DMS153 treated with DMSO at 0.1 percent for 48 hours (cell line): ENCODE measurements at regions not wholly inside any gene's neighbourhood (a gene's known extent, or its start where the extent isn't known, plus 50 kb on each side); places are given as distances from the start of the nearest gene placed in this dataset.

Source experiments
- DNase-seq: peaks from one replicate; lab custom pipeline; 2025; ENCODE audit not compliant: unreplicated experiment; lab: John Stamatoyannopoulos, UW

DNA sequence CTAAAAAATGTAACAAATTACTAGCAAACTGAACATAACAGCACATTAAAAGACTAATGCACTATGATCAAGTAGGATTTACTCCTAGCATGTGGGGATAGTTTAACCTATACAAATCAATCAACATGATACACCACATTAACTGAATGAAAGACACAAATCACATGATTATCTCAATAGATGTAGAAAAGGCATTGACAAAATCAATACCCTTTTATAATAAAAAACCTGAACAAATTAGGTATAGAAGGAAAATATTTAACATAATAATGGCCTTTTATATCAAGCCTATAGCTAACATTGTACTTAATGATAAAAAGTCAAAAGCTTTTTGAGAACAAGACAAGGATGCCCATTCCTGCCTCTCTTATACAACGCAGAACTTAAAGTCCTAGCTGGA lies 540.0 kb downstream of the RERGL start:
- DNase-seq: no peak

DNA sequence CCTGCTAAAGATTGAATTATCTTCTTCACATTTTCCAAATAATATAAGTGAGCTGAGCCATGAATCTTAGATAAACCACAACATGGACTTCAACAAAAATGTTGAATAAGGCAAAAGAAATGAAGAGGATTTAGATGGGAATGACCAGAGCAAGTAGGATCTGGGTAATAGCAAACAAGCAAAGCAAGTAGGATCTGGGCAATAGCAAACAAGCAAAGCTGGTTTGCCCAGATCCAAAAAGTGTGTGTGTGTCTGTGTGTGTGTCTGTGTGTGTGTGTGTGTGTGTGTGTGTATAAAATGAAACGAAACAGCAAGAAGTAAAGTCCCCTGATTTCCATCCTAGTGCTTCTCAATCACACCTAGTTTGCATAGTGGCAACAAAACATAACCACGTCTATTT lies 549.1 kb downstream of the RERGL start:
- no peak for DNase-seq

DNA sequence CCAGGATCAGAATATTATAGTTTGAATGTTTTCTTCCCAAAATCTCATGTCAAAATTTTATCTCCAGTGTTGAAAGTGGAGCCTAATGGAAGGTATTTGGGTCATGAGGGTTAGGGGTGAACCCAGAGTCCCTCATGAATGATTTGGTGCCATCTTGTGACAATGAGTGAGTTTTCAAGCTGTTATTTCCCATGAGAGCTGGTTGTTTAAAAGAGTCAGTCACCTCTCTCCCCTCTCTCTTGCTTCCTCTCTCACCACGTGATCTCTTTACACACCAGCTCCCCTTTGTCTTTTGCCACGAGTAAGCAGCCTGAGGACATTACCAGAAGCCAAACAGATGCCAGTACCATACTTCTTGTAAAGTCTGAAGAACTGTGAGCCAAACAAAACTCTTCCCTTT lies 561.6 kb downstream of the RERGL start:
- no peak for DNase-seq

DNA sequence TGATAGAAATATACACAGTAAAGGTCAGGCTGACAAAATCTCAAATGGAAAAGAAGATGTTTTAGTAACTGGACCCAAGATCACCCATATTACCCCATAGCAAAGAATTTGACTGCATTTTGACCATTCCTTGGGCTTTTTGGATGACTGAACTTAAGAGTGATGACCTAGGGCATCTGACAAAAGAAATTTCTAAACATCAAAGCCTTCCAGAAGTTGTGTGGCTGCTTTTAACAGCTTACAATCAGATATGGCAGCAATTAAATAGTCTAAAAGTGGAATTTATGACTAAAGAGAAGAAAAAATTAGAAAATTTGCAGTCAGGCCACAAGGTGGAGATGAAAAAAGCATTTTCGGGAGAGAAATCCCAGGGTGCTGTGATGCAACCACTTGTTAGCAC lies 563.0 kb downstream of the RERGL start:
- no peak for DNase-seq

DNA sequence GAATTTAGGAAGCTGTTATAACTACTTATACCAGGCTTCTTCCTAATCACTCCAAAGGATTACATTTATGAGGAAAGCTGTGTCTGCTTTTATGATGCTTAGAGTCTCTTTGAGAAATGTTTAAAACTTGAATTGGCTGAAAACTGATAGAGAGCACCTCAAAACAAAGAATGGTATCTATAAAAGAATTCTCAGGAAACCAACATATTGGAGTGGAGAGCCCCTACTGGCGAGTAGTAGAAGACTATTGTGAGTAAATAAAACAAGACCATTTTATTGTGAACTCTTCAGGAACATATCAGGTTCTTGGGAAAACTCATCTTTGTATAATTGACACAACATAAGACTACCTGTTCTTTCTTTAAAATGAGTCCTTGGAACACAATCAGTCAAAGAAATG lies 578.6 kb downstream of the RERGL start:
- no peak for DNase-seq

DNA sequence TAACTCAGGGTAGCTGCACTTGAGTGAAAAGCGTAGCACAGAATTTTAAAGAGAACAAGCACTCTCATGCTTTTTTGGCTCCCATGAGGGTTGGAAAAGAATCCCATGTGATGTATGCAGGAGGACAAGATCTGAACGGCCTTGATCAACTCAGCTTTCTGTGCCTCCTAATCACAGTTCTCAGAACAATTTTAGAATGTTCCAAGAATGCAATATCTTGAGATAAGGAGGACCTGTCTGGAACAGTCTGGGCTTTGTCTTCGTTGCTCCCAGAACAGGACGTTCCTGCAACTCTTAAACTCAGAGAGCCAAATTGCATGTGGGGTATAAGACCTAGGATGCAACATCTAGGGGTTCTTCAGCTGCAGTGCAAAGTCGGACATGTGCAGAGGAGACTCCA lies 582.7 kb downstream of the RERGL start:
- DNase-seq: no peak

DNA sequence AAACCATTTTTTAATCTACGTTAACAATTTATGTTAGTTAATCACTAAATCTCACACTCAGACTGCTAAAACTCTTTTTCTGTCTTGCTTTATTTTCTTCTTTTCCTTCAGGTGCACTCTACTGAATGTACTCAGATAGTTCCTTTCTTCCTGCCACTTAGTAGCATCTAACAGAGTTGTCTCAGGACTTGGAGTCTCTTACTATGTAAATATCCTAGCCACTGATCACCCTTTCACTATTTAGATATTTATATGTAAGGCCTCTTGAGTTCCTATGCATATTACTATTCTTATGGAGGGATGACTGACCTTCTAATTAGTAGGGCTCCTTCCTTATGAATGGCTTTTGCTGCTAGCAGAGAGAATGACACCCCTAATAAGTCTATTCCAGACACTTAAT lies 586.3 kb downstream of the RERGL start:
- DNase-seq: no peak

DNA sequence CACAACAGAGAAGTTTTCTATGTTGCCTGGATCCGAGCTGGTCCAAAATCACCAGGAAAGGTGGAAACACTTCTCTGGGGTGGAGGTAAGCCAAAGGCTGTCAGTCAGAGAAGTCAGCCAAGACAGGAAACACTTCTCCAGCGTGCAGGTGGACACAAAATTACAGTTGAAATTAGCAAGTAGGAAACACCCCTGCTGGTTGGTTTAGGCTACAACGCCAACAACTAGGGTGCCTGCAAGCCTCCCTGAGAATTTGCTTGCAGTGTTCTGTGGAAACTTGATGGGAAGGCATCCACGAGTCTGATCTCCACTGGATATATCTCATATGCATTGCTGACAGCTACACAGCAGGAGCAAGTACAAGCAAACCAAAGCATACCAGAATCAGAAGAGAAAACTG lies 600.5 kb downstream of the RERGL start:
- DNase-seq: no peak

DNA sequence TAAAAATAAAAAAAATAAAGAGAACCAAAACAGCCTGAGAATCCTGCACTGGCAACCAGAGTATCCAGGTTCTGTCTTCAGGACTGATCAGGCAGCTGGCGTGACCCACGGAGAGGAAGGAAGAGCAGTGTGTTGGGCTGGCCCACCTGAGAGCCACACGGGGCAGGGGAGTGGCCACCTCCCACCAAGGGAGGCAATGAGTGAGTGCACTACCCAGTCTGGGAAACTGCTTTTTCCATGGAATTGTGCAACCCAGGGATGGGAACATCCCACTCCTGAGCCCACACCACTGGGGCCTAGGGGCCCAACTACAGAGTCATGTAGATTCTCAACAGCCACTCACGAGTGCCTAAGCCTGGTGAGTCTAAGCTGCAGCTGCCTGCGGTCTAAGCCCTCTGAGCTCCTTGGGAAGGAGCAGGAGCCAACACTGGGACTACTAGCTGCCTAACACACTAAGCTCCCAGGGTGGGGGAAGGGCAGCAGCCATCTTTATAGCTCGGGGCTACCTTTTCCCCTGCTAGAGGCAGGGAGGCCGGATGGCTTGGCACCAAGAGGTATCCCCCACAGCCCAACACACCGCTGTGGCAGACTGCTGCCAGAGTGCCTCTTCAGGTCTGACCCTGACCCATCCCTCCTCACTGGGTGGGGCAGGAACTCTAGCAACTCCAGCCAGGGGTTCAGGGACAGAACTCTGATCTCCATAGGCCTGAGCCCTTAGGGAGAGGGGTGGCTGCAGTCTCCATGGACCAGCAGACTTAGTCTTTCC lies 610.9 kb downstream of the RERGL start:
- DNase-seq: no peak

DNA sequence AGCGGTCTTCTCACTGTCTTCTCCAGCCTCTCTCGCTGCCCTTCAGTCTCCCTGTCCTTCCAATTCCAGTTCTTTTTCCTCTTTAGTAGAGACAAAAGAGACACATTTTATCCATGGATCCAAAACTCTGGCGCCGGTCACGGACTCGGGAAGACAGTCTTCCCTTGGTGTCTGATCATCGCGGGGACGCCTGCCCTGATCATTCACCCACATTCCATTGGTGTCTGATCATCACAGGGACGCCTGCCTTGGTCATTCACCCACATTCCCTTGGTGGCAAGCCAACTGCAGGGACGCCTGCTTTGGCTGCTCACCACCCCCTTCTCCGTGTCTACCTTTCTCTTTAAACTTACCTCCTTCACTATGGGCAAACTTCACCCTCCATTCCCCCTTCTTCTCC lies 619.5 kb downstream of the RERGL start:
- no peak for DNase-seq

DNA sequence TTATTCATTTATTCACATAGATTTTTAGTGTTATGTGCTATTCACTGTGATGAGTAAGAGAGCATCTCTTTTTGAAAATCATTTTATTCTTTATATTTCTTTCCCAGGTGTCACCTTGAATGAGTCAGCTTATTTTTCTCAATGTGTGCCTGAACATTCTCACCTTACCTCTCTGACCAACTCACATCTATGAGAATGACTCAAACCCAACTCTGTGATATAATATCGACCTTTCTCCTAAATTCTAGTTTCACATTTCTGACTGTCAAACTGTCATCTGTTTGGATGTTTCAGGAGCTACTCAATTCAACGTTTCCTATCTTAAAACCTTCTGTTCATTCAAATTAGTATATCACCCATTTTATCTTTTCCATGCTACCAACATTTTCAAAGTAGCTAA lies 630.8 kb downstream of the RERGL start:
- DNase-seq: no peak

DNA sequence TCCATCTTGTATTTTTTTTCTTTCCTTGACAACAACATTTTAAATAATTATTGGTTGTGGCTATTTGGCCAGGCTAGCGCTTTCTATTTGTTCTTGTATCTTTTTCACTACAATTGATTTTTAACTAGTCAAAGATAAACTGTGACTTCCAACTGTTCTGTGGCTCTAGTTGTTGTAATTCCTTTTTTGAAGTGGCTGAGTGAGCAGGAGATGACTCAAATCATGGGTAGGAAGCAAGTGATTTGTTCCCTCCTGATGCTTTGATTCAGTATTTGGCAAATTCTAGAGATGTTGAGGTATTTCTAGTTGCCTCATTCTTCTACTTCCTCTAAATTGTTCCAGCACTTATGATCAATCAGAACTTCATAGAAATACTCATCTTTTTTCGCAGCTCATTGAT lies 633.5 kb downstream of the RERGL start:
- DNase-seq: no peak

DNA sequence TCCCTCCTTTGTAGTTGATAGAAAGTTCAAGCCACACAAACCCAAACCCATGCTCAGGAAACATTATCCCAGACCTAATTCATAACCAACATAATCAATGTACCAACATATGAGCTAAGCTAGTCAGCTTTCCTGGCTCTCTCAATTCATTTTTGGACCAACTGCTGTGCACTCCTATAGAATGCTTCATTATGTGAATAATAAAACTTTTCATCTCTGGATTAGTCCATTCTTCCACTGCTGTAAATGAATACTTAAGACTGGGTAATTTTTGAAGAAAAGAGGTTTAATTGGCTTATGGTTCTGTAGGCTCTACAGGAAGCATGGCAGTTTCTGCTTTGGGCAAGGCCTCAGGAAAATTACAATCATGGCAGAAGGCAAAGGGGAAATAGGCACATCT lies 651.9 kb downstream of the RERGL start:
- no peak for DNase-seq

DNA sequence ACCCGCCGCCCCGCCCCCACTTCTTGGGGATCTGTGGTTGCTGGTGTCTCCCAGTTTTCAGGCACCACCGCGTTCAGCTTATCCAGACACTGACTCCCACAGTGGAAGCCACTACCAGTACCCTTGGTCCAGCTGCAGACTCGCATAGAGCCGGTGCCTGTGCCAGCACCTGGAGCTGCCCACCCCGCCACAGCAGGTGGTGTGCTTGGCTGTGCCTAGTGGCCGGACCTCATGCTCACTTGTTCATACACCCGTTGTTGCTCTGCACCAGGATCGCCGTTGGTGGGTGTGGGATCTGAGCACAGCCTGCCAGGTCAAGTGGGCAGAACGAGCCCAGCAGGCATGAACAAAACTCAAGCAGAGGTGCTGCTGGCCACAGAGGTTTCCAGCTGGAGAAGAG lies 673.2 kb downstream of the RERGL start:
- DNase-seq: no peak

DNA sequence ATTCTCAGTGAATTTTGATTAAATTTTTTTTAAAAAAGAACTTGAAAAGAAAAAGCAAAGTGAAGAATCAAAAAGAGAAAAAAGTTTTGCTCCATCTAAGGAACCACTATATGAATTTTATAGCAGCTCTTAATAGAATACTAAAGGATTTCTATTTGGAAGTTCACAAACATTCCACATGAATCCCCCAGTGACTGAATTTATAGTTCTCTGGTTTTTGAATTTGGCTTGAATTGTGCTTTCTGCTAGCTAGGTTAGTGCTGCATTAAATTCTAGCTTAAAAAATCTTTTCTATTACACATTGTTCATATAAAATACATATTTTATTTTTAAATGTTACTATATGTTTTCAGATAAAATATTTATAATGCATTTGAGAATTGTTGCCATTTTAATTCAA lies 675.4 kb downstream of the RERGL start:
- no peak for DNase-seq

DNA sequence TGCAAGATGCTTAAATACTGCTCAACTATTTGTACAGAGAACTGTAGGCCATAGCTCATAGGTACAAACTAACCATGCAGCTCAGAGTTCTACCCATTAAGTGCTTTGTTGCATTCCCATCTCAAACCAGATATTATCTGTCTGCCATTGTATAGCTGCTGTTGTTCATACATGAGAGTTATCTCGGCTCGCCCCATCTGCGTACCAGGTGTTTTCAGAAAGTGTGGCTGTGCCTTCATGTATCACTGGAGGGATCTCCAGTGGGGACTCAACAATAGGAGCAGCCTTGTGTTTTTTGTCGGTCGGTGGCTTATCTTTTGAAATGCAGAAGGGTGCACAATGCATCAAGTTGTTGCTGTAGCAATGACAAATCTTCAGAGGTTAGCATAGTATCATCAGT lies 678.3 kb downstream of the RERGL start:
- no peak for DNase-seq

DNA sequence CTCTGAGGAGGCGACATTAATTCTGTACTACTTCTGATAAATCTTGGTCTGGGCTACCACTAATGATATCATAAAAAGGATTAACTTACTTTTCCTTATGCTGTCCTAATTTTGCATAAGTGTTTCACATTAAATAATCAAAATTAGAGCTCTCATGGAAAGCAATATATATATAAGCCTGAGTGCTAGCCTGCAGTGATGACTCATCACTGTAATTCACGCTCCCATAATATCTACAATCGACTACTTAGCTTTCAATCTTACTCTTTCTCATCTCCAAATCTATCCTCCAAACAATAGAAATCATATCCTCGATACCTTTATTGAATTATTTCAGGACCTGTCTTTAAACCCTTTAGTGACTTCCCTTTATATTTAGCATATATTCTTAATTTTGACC lies 701.3 kb downstream of the RERGL start:
- no peak for DNase-seq

DNA sequence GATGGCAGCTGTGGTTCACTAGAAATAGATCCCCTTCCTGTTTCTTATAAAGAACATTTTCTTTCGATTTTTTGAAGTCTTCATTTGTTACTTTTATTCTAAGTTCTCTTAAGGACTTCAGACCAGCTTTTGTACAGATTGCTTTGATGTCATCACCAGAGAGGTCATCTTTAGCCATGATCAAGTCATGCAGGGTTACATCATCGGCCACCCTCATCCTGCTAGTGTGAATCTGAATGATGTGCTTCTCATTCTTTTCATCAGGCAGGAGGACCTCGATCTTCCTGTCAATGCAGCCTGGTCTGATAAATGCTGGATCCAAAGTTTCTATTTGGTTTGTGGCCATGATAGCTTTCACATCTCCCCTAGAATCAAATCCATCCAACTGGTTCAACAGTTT lies 706.7 kb downstream of the RERGL start:
- DNase-seq: no peak

DNA sequence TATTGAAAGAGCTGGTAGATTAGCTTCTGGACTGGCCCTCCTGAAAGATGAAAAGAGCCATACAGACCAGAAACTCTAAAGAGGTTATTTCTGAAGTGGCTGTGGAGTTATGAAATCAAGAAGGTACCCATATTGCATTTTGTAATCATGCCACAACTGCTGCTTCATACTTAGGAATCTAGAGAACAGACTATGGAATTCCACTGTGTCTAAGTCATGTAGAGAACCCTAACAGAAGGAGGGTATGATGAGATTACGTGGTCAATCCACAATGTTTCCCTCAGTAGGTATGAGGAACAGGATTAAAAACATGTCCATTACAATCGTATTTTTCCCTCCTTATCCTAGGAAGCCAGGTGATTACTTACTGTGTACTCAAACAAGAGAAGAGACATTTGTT lies 708.8 kb downstream of the RERGL start:
- no peak for DNase-seq

DNA sequence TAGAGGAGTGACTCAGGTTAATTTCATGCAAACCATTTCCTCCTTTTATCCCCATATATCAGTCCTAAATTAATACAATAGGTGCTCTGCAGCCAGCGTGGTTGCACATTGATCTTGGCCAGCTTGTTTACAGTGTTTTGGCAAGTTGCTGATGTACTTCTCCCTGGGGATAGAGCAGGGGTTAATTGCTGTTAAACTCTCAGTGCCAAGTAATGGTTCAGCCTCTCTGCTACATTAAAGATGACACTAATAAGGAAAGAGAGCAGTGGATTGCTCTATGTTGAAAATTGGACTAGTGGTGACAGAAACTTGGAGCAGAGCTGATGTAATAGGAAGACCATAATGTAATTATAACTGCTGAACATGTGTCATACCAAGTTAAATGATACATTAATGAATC lies 717.5 kb downstream of the RERGL start:
- no peak for DNase-seq

DNA sequence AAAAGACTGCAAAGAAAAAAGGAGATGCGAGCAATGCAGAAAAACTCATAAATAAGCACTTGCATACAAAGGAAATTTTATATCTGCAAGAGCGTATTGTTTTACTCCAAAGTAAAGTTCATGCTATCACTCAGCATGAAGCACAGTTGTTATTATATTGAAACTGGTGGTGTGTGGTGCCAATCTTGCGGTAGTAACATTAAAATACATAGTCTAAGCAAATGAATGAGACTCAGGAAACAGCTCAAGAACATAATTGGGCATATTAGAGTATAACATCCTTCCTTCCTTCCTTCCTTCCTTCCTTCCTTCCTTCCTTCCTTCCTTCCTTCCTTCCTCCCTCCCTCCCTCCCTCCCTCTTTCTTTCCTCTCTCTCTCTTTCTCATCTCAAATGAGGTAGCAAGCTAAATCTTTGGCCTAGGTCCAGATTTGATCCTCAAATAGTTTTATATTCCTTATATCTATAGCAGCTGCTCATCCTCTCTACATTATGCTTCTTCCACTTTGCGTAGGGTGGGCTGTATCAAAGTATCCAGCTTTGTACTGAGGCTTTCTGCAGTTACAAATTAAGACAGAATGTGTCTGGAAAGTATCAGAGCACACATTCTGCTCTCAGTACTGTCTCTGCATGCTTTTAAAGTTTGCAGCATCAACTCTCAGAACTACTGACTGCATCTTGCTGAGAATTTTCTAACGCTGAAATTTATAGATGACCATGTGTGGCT lies 718.3 kb downstream of the RERGL start:
- no peak for DNase-seq

DNA sequence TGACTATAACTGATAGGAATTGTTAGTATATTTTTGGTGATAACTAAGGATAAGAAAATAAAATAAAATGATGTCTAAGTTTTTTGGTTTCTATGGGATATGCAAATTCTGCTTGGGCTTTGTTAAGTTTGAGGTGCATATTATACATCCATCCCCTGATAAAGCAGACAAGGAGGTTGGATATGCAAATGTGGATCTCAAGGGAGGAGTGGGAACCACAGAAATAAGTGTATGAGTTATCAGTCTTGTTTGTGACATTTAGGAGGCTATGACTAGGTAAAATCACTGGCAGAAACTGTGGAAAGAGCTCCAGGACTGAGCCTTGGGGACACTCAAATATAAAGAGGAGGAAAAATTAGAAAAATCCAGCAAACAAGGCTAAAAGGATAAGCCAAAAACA lies 719.4 kb downstream of the RERGL start:
- no peak for DNase-seq

DNA sequence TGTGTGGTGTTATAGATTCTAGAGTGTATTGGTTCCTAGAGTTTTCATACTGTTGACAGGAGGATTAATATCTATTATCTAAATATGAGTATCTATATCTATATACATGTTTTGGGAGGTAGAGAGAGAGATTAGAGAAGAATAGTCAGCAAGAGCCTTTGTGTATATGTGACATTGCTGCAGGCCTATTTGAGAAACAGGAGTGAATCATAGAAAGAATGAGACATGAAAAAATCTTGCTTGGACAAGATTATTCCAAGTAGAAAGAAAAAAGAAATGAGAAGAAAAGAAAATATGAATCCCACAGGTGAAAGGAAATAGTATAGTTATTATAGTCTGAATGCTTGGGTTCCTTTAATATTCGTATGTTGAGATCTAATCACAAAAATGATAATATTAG lies 720.4 kb downstream of the RERGL start:
- DNase-seq: no peak
